ENCODE measurements at regions not wholly inside any gene's neighbourhood (a gene's known extent, or its start where the extent isn't known, plus 50 kb on each side); places are given as distances from the start of the nearest gene placed in this dataset.
A peak's percentile ranks its signal among the peaks of the same experiment; 100 is the strongest.

DNA sequence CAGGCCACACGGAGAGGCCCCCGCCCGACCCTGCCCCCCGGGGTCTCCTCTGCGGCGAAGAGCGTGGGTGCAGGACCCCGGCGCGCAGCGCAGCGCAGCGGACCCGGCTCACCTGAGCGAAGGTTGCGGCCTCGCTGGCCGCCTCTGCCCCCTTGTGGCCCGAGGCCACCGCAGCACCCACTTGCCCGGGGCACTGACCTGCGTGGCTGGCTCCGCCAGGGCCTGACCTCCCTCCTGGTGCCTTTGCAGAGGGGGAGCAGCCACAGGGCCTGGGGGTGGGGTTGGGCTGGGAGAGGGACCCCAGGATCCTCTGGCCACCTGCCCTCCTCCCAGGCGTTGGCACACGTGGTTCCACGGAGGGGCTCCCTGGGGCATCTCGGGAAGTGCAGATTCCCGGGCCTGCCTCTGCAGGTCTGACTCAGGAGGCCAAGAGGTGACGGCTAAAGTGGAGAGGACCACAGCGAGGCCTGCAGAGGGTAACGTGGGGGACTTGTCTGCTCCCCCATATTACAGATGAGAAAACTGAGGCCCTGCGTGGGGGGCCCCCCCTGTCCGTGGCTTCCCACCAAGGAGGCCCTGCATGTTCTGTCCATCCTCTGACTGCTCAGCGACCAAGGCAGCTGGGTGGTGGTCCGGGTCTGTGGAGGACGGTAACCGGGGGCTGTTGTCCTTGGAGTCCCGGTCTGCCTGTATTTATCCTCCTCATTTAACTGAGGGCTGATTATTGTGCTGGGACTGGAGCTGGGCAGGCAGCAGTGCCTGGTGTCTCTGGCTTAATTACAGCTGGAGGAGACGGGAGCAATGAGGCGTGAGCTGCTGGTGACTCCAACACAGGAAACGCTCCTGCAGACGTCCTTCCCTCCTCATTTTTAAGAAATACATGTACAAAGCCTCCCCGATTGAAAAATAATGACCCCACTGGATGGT is 67.9 kb upstream of the BEGAIN start:
- Histone ChIP-seq H3K4me3 (ENCODE audit: low read length) (no peak overlapping the region), H3K27ac (ENCODE audit: low read depth, low read length) (no peak overlapping the region), H3K4me1 (ENCODE audit: control insufficient read depth, insufficient read depth, low read length) (no peaks in the 10 kb centered on the region), H3K36me3 (ENCODE audit: control insufficient read depth, insufficient read depth, low read length) (no peaks in the 10 kb centered on the region), H3K27me3 (ENCODE audit: control insufficient read depth, insufficient read depth, low read length, poor library complexity, severe bottlenecking) (peaks cover 11% of the 10 kb centered on the region), H3K9ac (ENCODE audit: extremely low read depth, low read length, poor library complexity, severe bottlenecking) (no peak overlapping the region), H3K9me3 (ENCODE audit: control insufficient read depth, low read length) (no peaks in the 10 kb centered on the region)
- TF ChIP-seq, protein P1, sequence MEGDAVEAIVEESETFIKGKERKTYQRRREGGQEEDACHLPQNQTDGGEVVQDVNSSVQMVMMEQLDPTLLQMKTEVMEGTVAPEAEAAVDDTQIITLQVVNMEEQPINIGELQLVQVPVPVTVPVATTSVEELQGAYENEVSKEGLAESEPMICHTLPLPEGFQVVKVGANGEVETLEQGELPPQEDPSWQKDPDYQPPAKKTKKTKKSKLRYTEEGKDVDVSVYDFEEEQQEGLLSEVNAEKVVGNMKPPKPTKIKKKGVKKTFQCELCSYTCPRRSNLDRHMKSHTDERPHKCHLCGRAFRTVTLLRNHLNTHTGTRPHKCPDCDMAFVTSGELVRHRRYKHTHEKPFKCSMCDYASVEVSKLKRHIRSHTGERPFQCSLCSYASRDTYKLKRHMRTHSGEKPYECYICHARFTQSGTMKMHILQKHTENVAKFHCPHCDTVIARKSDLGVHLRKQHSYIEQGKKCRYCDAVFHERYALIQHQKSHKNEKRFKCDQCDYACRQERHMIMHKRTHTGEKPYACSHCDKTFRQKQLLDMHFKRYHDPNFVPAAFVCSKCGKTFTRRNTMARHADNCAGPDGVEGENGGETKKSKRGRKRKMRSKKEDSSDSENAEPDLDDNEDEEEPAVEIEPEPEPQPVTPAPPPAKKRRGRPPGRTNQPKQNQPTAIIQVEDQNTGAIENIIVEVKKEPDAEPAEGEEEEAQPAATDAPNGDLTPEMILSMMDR (conservative IDR thresholded peaks at IDR 0.05) = peak; percentile 91
- DNase-seq = peak; percentile 86
- Mint-ChIP-seq H3K36me3 (ENCODE audit: low read depth) (no peaks in the 10 kb centered on the region), H3K4me1 (peaks cover 5% of the 10 kb centered on the region), H3K27ac (no peak overlapping the region), H3K27me3 (ENCODE audit: insufficient read depth) (peaks cover 20% of the 10 kb centered on the region), H3K4me3 (peak overlapping the region; percentile 14), H3K9me3 (no peaks in the 10 kb centered on the region)
- 48 to 83% methylated on average over 13 to 43 of the region's 43 CpGs for WGBS, 2 experiments (ENCODE audit: insufficient coverage in 1 of 2, insufficient read length in 1 of 2)

DNA sequence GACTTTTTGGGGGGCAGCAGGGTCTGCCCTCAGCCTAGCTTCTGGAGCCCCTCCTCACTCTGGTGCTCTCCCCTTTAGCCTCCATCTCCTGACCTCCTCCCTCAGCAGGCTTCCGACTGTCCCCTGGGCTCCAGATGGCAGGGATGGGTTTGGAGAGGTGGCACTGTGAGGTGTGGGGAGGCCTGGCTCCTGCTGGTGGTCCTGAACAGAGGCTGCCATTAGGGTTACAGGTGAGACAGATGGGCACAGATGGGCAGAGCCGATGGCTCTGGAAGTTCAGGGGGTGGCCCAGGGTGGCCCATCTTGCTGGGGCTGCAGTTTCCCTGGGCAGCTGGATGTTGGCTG is 68.5 kb upstream of the BEGAIN start:
- H3K27me3 ChIP-seq (ENCODE audit: control insufficient read depth, insufficient read depth, low read length, poor library complexity, severe bottlenecking) = peaks cover 11% of the 10 kb centered on the region
- Mint-ChIP-seq H3K4me1 (peaks cover 2% of the 10 kb centered on the region), H3K9me3 (no peaks in the 10 kb centered on the region), H3K27ac (no peak overlapping the region), H3K27me3 (ENCODE audit: insufficient read depth) (peaks cover 20% of the 10 kb centered on the region), H3K36me3 (ENCODE audit: low read depth) (no peaks in the 10 kb centered on the region), H3K4me3 (no peak overlapping the region)
- no peak overlapping the region for H3K27ac ChIP-seq (ENCODE audit: low read depth, low read length)
- no peaks in the 10 kb centered on the region for H3K36me3 ChIP-seq (ENCODE audit: control insufficient read depth, insufficient read depth, low read length)
- DNase-seq = no peak
- 93 to 100% methylated on average over 1 to 2 of the region's 2 CpGs for WGBS, 2 experiments (ENCODE audit: insufficient coverage in 1 of 2, insufficient read length in 1 of 2)
- no peak overlapping the region for H3K4me3 ChIP-seq (ENCODE audit: low read length)
- TF ChIP-seq, protein P1 (conservative IDR thresholded peaks at IDR 0.05) = no peak
- no peaks in the 10 kb centered on the region for H3K9me3 ChIP-seq (ENCODE audit: control insufficient read depth, low read length)
- no peaks in the 10 kb centered on the region for H3K4me1 ChIP-seq (ENCODE audit: control insufficient read depth, insufficient read depth, low read length)
- no peak overlapping the region for H3K9ac ChIP-seq (ENCODE audit: extremely low read depth, low read length, poor library complexity, severe bottlenecking)

DNA sequence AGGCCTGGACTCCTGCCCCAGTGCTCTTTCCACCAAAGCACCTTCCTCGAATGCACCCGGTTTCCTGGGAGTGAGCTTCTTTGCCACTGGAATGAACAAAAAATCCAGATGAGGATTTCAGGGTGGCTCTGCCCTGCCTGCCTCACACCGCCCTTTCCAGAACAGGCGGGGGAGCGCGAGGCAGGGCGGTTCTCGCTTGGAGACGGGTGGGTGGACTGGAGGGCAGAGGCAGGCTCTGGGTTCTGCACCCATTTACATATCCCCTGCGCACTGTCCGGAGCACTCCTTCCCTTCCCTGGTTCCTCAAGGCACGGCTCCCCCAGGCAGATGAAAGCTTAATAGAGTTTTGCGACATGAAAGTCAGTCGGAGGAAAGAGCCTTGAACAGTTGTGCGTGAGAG is 69.7 kb upstream of the DLK1 start:
- TF ChIP-seq, protein P1 (conservative IDR thresholded peaks at IDR 0.05) = no peak
- Histone ChIP-seq H3K4me3 (ENCODE audit: low read length) (no peak overlapping the region), H3K27me3 (ENCODE audit: control insufficient read depth, insufficient read depth, low read length, poor library complexity, severe bottlenecking) (peaks cover 11% of the 10 kb centered on the region), H3K9me3 (ENCODE audit: control insufficient read depth, low read length) (no peaks in the 10 kb centered on the region), H3K36me3 (ENCODE audit: control insufficient read depth, insufficient read depth, low read length) (no peaks in the 10 kb centered on the region), H3K9ac (ENCODE audit: extremely low read depth, low read length, poor library complexity, severe bottlenecking) (no peak overlapping the region), H3K4me1 (ENCODE audit: control insufficient read depth, insufficient read depth, low read length) (no peaks in the 10 kb centered on the region), H3K27ac (ENCODE audit: low read depth, low read length) (no peak overlapping the region)
- 90 to 95% methylated on average over 11 to 15 of the region's 15 CpGs for WGBS, 2 experiments (ENCODE audit: insufficient coverage in 1 of 2, insufficient read length in 1 of 2)
- no peak overlapping the region for H3K27ac Mint-ChIP-seq
- H3K27me3 Mint-ChIP-seq (ENCODE audit: insufficient read depth) = peaks cover 18% of the 10 kb centered on the region
- no peak overlapping the region for H3K4me3 Mint-ChIP-seq
- DNase-seq = no peak
- H3K36me3 Mint-ChIP-seq (ENCODE audit: low read depth) = no peaks in the 10 kb centered on the region
- H3K9me3 Mint-ChIP-seq = no peaks in the 10 kb centered on the region
- peaks cover 2% of the 10 kb centered on the region for H3K4me1 Mint-ChIP-seq
